Endothelial cell of umbilical vein (primary cell): ENCODE measurements at regions not wholly inside any gene's neighbourhood (a gene's known extent, or its start where the extent isn't known, plus 50 kb on each side); places are given as distances from the start of the nearest gene placed in this dataset.

Experiments used
- BruUV-seq: library from RNA; stranded (reverse); fragments of 400-500 nt; replicated peaks from 2 replicates; lab custom pipeline; 2021; lab: Mats Ljungman, UMichigan
- CTCF ChIA-PET: fragments of 300-600, 350-600 bp; sonication (Branson Sonifier 250); formaldehyde crosslinking; loops from one replicate; lab custom pipeline; 2021; ENCODE audit warnings: antibody characterized with exemption, inconsistent platforms; lab: Charles Lee
- POLR2A ChIA-PET: fragments of 300-600, 350-600 bp; sonication (Branson Sonifier 250); formaldehyde crosslinking; loops from one replicate; lab custom pipeline; 2021; ENCODE audit warnings: antibody characterized with exemption, inconsistent platforms; lab: Charles Lee
- DNase-seq: peaks from one replicate; pipeline ENCODE4 v3.0.0-alpha.2; 2011; ENCODE audit warnings: low read depth, low spot score
- FAIRE-seq: peaks from 2 replicates; lab custom pipeline; 2011; peaks lifted over from hg19 to GRCh38; lab: Jason Lieb, UNC
- H2AFZ ChIP-seq: 2 replicates; pipeline ENCODE4 v1.6.0; 2012; ENCODE audit warnings: low read depth, low read length, control low read depth, inconsistent platforms
- H3K27ac ChIP-seq: 2 replicates; pipeline ENCODE4 v1.5.1; 2011; ENCODE audit warnings: low read depth, mild to moderate bottlenecking, control low read depth, low read length, moderate library complexity; ENCODE audit not compliant: insufficient read depth
- H3K27me3 ChIP-seq, 2 experiments: 2 replicates each; pipeline versions ENCODE4 v1.6.0 to v1.6.1; 2011; ENCODE audit warnings: low read length in 2 of 2, mixed read lengths in 1 of 2; ENCODE audit not compliant: control insufficient read depth in 2 of 2, insufficient read depth in 2 of 2
- H3K36me3 ChIP-seq, 2 experiments: 2 replicates in 1 of 2; 3 replicates in 1 of 2; pipeline ENCODE4 v1.5.1; 2011; ENCODE audit warnings: low read length in 2 of 2, mild to moderate bottlenecking in 1 of 2, moderate library complexity in 1 of 2; ENCODE audit not compliant: control insufficient read depth in 2 of 2, insufficient read depth in 2 of 2; ENCODE audit errors: extremely low read depth in 1 of 2
- H3K4me1 ChIP-seq: 3 replicates; pipeline ENCODE4 v1.5.1; 2011; ENCODE audit warnings: mild to moderate bottlenecking, low read length; ENCODE audit not compliant: control insufficient read depth, insufficient read depth; ENCODE audit errors: extremely low read depth
- H3K4me2 ChIP-seq: 2 replicates; pipeline ENCODE4 v1.6.1; 2011; ENCODE audit warnings: low read length, control low read depth, mixed read lengths; ENCODE audit not compliant: insufficient read depth
- H3K4me3 ChIP-seq, 3 experiments: fragments of 200-600 bp in 1 of 3; sonication (generic), shearing (Covaris generic) in 1 of 3; replicated peaks in 1 of 3; 2 replicates each; pipeline ENCODE4 v1.5.1; 2011 to 2016; ENCODE audit warnings: control low read depth in 3 of 3, low read length in 3 of 3, mild to moderate bottlenecking in 2 of 3, inconsistent platforms in 1 of 3, low read depth in 1 of 3, moderate library complexity in 1 of 3; ENCODE audit not compliant: insufficient read depth in 1 of 3
- H3K79me2 ChIP-seq: 2 replicates; pipeline ENCODE4 v1.6.0; 2012; ENCODE audit warnings: low read length, inconsistent platforms; ENCODE audit not compliant: control insufficient read depth, insufficient read depth
- H3K9ac ChIP-seq: replicated peaks from 2 replicates; pipeline ENCODE3; 2011; ENCODE audit warnings: low read length, control low read depth; ENCODE audit not compliant: insufficient read depth; ENCODE audit errors: extremely low read depth
- H3K9me1 ChIP-seq: replicated peaks from 3 replicates; pipeline ENCODE4 v1.6.0; 2011; ENCODE audit warnings: mild to moderate bottlenecking, low read length; ENCODE audit not compliant: control insufficient read depth, insufficient read depth; ENCODE audit errors: extremely low read depth
- H3K9me3 ChIP-seq: replicated peaks from 2 replicates; pipeline ENCODE4 v1.5.1; 2012; ENCODE audit warnings: low read length, inconsistent platforms; ENCODE audit not compliant: control insufficient read depth, insufficient read depth
- H4K20me1 ChIP-seq: replicated peaks from 2 replicates; pipeline ENCODE3; 2011; ENCODE audit warnings: mild to moderate bottlenecking, low read length; ENCODE audit not compliant: control insufficient read depth, insufficient read depth; ENCODE audit errors: extremely low read depth
- CTCF ChIP-seq, 2 donors: IDR thresholded peaks; 1 replicate in 1 of 2; 2 replicates in 1 of 2; pipeline ENCODE4 v1.5.1; 2011; ENCODE audit warnings: low read length in 2 of 2, mild to moderate bottlenecking in 2 of 2, moderate library complexity in 2 of 2, control low read depth in 1 of 2, inconsistent platforms in 1 of 2, low read depth in 1 of 2; ENCODE audit not compliant: insufficient read depth in 1 of 2; ENCODE audit errors: extremely low read depth in 1 of 2
- EZH2 ChIP-seq: IDR thresholded peaks from 2 replicates; pipeline ENCODE4 v1.6.1; 2012; ENCODE audit warnings: borderline replicate concordance, low read depth, mild to moderate bottlenecking, moderate library complexity, low read length, inconsistent platforms; ENCODE audit not compliant: severe bottlenecking
- FOS ChIP-seq: IDR thresholded peaks from 2 replicates; pipeline ENCODE4 v1.6.1; 2011; ENCODE audit warnings: mild to moderate bottlenecking, low read length, moderate library complexity, borderline replicate concordance; ENCODE audit not compliant: insufficient read depth
- GATA2 ChIP-seq: IDR thresholded peaks from 2 replicates; pipeline ENCODE4 v1.7.0; 2011; ENCODE audit warnings: low read depth, mild to moderate bottlenecking, moderate library complexity, mixed read lengths, low read length; ENCODE audit not compliant: insufficient read length, insufficient read depth
- JUN ChIP-seq: IDR thresholded peaks from 2 replicates; pipeline ENCODE4 v1.6.1; 2011; ENCODE audit warnings: borderline replicate concordance, low read depth; ENCODE audit not compliant: insufficient read length, insufficient read depth
- MAX ChIP-seq: IDR thresholded peaks from 2 replicates; pipeline ENCODE4 v1.6.1; 2011; ENCODE audit not compliant: insufficient read depth, insufficient read length
- MYC ChIP-seq: IDR thresholded peaks from one replicate; pipeline ENCODE4 v1.6.1; 2011; ENCODE audit warnings: mild to moderate bottlenecking, low read depth, low read length
- POLR2A ChIP-seq: IDR thresholded peaks from 2 replicates; pipeline ENCODE4 v1.6.1; 2012; ENCODE audit warnings: low read depth, mild to moderate bottlenecking, control low read depth, low read length
- POLR2AphosphoS5 ChIP-seq: IDR thresholded peaks from 2 replicates; pipeline ENCODE4 v1.6.1; 2012; ENCODE audit warnings: low read depth, mild to moderate bottlenecking, control low read depth, low read length, moderate library complexity; ENCODE audit not compliant: insufficient read depth
- dilution Hi-C: fragments of 300-500 bp; cut with MboI; formaldehyde crosslinking; loops from one replicate; pipeline ENCODE4 v1.15.0; 2019; ENCODE audit warnings: low sequenced_read_pairs; ENCODE audit not compliant: extremely low pct_ligation_motif_present
- intact Hi-C: fragments of 100-400 bp; cut with micrococcal nuclease; formaldehyde crosslinking; loops from one replicate; pipeline ENCODE4 v1.10.0; 2022

GRCh38 chr18:71021030-71021362 is 732.2 kb downstream of the SOCS6 start:
- no TSS peak for BruUV-seq
- FAIRE-seq (no peak), DNase-seq (no peak)
- CTCF ChIA-PET, result interaction anchor here (1.3 kb wide), 2 partner anchors 16 to 39 kb away, joined by 3 to 4 read pairs; no protein-coding TSS in a partner anchor
- POLR2A ChIA-PET, result no interaction called here
- H3K27me3 ChIP-seq, result no peaks in the 10 kb centered on the region
- peak overlapping the region; percentile 83 for H3K4me2 ChIP-seq
- dilution Hi-C loops (no loop called here), intact Hi-C loops (no loop called here)
- H3K9me1 ChIP-seq, result no peaks in the 10 kb centered on the region
- no peaks in the 10 kb centered on the region for H3K36me3 ChIP-seq
- H3K9me3 ChIP-seq, result no peaks in the 10 kb centered on the region
- no peak for TF ChIP-seq MAX
- TF ChIP-seq POLR2AphosphoS5, result no peak
- TF ChIP-seq CTCF (IDR thresholded peaks at IDR 0.05; ENCODE audit: extremely low read depth in 1 of 2, insufficient read depth in 1 of 2, low read depth in 1 of 2, low read length in 2 of 2), result no peak
- no peak for TF ChIP-seq GATA2
- no peak for TF ChIP-seq JUN
- no peak for TF ChIP-seq FOS
- no peak for TF ChIP-seq POLR2A
- TF ChIP-seq MYC, result no peak
- TF ChIP-seq EZH2, result no peak
- H3K4me3 ChIP-seq, result no peak overlapping the region
- H3K79me2 ChIP-seq, result no peaks in the 10 kb centered on the region
- H4K20me1 ChIP-seq, result no peaks in the 10 kb centered on the region
- H2AFZ ChIP-seq, result no peak overlapping the region
- H3K9ac ChIP-seq, result no peak overlapping the region
- peak overlapping the region; percentile 50 for H3K27ac ChIP-seq
- H3K4me1 ChIP-seq, result peaks cover 52% of the 10 kb centered on the region
